Glutamatergic neuron (in vitro differentiated cells): ENCODE measurements at regions not wholly inside any gene's neighbourhood (a gene's known extent, or its start where the extent isn't known, plus 50 kb on each side); places are given as distances from the start of the nearest gene placed in this dataset. TPM values are rescaled to one million over a fixed set of nuclear protein-coding genes. Genes with fewer than 3 reads are reported as not detected.

ENCODE experiments used
- DNase-seq: peaks from one replicate; pipeline ENCODE4 v3.0.0; 2022
- H3K27ac Mint-ChIP-seq: one replicate; pipeline ENCODE4 v1.8.0; 2020; ENCODE audit warnings: mild to moderate bottlenecking, mixed read lengths, inconsistent platforms; ENCODE audit not compliant: unreplicated experiment
- H3K27me3 Mint-ChIP-seq: one replicate; pipeline ENCODE4 v1.8.0; 2020; ENCODE audit warnings: mild to moderate bottlenecking, moderate library complexity, mixed read lengths, inconsistent platforms; ENCODE audit not compliant: unreplicated experiment
- H3K36me3 Mint-ChIP-seq: one replicate; pipeline ENCODE4 v1.8.0; 2020; ENCODE audit warnings: mild to moderate bottlenecking, mixed read lengths, inconsistent platforms; ENCODE audit not compliant: unreplicated experiment
- H3K4me1 Mint-ChIP-seq: one replicate; pipeline ENCODE4 v1.8.0; 2020; ENCODE audit warnings: mild to moderate bottlenecking, low read depth, mixed read lengths, inconsistent platforms; ENCODE audit not compliant: unreplicated experiment
- H3K4me3 Mint-ChIP-seq: one replicate; pipeline ENCODE4 v1.8.0; 2020; ENCODE audit warnings: mild to moderate bottlenecking, mixed read lengths, inconsistent platforms; ENCODE audit not compliant: unreplicated experiment
- H3K9me3 Mint-ChIP-seq: one replicate; pipeline ENCODE4 v1.8.0; 2020; ENCODE audit warnings: mild to moderate bottlenecking, moderate library complexity, mixed read lengths, inconsistent platforms; ENCODE audit not compliant: unreplicated experiment
- CTCF ChIP-seq: fragments of 200-600 bp; sonication (generic); IDR thresholded peaks from one replicate; pipeline ENCODE4 v1.5.0; 2021; ENCODE audit not compliant: partially characterized antibody, unreplicated experiment
- microRNA-seq: library from miRNA; unstranded; fragments of <30 nt; microRNA quantifications from one replicate; pipeline ENCODE4, GENCODE V29; 2020; ENCODE audit not compliant: unreplicated experiment

- no peaks in the 10 kb centered on the region for H3K4me1 Mint-ChIP-seq
- no peaks in the 10 kb centered on the region for H3K36me3 Mint-ChIP-seq
- no peak for TF ChIP-seq CTCF
- H3K27ac Mint-ChIP-seq = no peak overlapping the region
- no peaks in the 10 kb centered on the region for H3K9me3 Mint-ChIP-seq
- no peak for DNase-seq
- H3K4me3 Mint-ChIP-seq = no peak overlapping the region
- H3K27me3 Mint-ChIP-seq = no peaks in the 10 kb centered on the region
These were observed 63.7 kb upstream of the FANCL start for GRCh38 chr2:58304843-58305242.

- H3K4me3 Mint-ChIP-seq = no peak overlapping the region
- no peak for TF ChIP-seq CTCF
- H3K27me3 Mint-ChIP-seq = no peaks in the 10 kb centered on the region
- no peak for DNase-seq
- H3K4me1 Mint-ChIP-seq = no peaks in the 10 kb centered on the region
- H3K9me3 Mint-ChIP-seq = no peaks in the 10 kb centered on the region
- H3K36me3 Mint-ChIP-seq = no peaks in the 10 kb centered on the region
- no peak overlapping the region for H3K27ac Mint-ChIP-seq
These were observed 58.0 kb upstream of the FANCL start for GRCh38 chr2:58299123-58299522.

- Mint-ChIP-seq H3K4me1 (peaks cover 8% of the 10 kb centered on the region), H3K27ac (no peak overlapping the region), H3K36me3 (no peaks in the 10 kb centered on the region), H3K27me3 (no peaks in the 10 kb centered on the region), H3K4me3 (no peak overlapping the region), H3K9me3 (no peaks in the 10 kb centered on the region)
- no peak for TF ChIP-seq CTCF
- no peak for DNase-seq
These were observed 51.9 kb upstream of the FANCL start for GRCh38 chr2:58293056-58293455.

GRCh38 chr2:58291726-58292438, 50.8 kb upstream of the FANCL start:
- H3K27ac Mint-ChIP-seq = no peak overlapping the region
- no peak for DNase-seq
- no peaks in the 10 kb centered on the region for H3K9me3 Mint-ChIP-seq
- H3K27me3 Mint-ChIP-seq = peaks cover 4% of the 10 kb centered on the region
- H3K4me1 Mint-ChIP-seq = peaks cover 8% of the 10 kb centered on the region
- no peak overlapping the region for H3K4me3 Mint-ChIP-seq
- no peak for TF ChIP-seq CTCF
- H3K36me3 Mint-ChIP-seq = no peaks in the 10 kb centered on the region

Small RNA genes lying in the stretch of these regions (microRNA-seq; reads per million reads assigned to microRNA genes)
- not detected for gene MIR4432
